ENCODE measurements at regions not wholly inside any gene's neighbourhood (a gene's known extent, or its start where the extent isn't known, plus 50 kb on each side); places are given as distances from the start of the nearest gene placed in this dataset.

- TF ChIP-seq CTCF (IDR thresholded peaks at IDR 0.05; ENCODE audit: low read depth, low read length) (no peak), EZH2phosphoT487 (IDR thresholded peaks at IDR 0.05; ENCODE audit: low read depth) (no peak)
Observed at GRCh38 chr2:61636686-61637085, 98.5 kb upstream of the XPO1 start.
